ENCODE measurements at regions not wholly inside any gene's neighbourhood (a gene's known extent, or its start where the extent isn't known, plus 50 kb on each side); places are given as distances from the start of the nearest gene placed in this dataset.
A peak's percentile ranks its signal among the peaks of the same experiment; 100 is the strongest.

DNA sequence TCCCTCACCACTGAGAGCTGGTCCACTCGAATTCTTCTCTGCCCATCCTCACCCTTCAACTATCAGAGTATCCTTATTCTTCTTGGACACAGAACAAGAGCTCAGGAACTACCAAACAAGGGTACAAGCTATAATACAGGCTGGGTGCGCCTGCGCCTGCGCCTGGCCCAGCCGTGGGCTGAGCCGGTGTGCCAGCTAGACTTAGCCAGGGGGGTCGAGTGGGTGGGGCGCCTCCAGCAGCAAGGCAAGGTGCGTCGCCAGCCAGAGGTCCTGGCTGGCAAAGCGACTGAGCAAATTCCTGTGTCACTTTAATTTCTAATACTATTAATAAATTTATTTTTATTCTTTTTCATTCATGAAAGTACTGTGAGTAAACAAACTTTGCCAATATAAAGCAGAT is 1072.6 kb upstream of the PIK3C3 start:
- DNase-seq (ENCODE audit: low read depth in 2 of 2): no peak
- no peak overlapping the region for H3K4me3 ChIP-seq (replicated peaks in 1 of 2; ENCODE audit: low read depth in 2 of 2, low read length in 2 of 2)
- TF ChIP-seq, protein P1, sequence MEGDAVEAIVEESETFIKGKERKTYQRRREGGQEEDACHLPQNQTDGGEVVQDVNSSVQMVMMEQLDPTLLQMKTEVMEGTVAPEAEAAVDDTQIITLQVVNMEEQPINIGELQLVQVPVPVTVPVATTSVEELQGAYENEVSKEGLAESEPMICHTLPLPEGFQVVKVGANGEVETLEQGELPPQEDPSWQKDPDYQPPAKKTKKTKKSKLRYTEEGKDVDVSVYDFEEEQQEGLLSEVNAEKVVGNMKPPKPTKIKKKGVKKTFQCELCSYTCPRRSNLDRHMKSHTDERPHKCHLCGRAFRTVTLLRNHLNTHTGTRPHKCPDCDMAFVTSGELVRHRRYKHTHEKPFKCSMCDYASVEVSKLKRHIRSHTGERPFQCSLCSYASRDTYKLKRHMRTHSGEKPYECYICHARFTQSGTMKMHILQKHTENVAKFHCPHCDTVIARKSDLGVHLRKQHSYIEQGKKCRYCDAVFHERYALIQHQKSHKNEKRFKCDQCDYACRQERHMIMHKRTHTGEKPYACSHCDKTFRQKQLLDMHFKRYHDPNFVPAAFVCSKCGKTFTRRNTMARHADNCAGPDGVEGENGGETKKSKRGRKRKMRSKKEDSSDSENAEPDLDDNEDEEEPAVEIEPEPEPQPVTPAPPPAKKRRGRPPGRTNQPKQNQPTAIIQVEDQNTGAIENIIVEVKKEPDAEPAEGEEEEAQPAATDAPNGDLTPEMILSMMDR (IDR thresholded peaks at IDR 0.05; ENCODE audit: low read depth, low read length): no peak

DNA sequence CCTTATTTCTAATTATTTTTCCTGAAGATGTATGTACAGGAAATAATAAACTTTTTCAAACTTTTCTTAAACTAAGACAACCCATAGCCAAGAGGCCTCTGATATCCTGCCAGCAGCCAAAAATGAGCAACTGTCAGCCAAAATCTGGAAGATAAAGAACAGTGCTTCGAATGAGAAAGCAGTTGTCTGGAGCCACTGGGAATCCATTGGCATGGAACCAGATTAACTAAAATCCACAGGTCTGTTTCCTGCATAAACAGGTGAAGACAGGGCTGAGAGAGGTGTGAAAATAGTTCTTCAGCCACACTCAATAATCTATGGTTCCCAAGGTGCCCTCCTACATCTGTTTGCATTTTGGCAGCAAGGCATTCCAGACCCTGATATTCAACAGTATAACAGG is 1076.7 kb upstream of the PIK3C3 start:
- TF ChIP-seq, protein P1 (IDR thresholded peaks at IDR 0.05; ENCODE audit: low read depth, low read length): no peak

DNA sequence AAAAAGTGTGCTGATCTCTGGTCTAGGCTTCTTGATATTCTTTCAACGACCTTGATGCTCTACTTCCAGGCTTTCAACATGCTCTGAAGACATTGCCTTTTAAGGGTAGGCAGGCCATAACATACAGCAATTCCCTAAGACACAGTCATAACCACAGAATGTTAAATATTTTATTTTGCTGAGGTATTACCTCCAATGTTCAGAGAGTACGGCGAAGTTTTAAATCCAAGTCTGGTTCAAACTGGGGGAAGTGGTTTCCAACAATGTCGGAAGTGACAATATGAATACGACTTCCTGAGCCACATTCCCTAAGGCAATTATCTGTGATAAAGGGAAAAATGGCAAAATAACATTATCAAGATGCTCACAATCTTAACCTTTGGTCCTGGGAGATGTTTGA is 1077.9 kb upstream of the PIK3C3 start:
- DNase-seq (ENCODE audit: low read depth in 2 of 2): peak; percentile 86 to 97
- no peak overlapping the region for H3K4me3 ChIP-seq (replicated peaks in 1 of 2; ENCODE audit: low read depth in 2 of 2, low read length in 2 of 2)
- TF ChIP-seq, protein P1 (IDR thresholded peaks at IDR 0.05; ENCODE audit: low read depth, low read length): no peak

More for the DNA sequence above, 1076.7 kb upstream of the PIK3C3 start:
- H3K4me3 ChIP-seq (replicated peaks in 1 of 2; ENCODE audit: low read depth in 2 of 2, low read length in 2 of 2): no peak overlapping the region
- peak in 1 of 2 donors; percentile 36 for DNase-seq (ENCODE audit: low read depth in 2 of 2)

DNA sequence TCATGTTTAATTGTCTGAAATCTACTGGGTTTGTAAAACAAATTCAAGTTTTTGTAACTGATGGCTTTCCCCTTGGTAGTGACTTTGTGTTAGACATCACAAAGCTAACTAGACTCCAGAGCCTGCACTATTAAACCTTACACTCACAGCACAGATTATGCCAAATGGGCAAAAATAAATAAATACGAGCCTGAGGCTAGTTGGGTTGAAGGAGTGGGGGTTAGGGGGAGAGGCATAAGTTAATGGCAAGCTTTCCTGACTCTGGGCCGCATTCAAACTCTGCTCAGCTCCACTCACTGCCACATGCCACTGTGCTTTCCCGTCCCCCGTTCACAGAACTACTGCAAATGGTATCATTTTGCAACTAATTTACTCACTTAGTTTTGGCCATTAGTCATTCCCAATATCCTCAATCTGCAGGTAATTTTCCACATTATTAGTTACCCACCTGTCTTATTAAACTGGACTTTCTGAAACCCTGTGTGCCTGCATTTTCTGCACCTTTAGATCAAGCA is 1079.9 kb upstream of the PIK3C3 start:
- TF ChIP-seq, protein P1 (IDR thresholded peaks at IDR 0.05; ENCODE audit: low read depth, low read length): no peak
- no peak overlapping the region for H3K4me3 ChIP-seq (replicated peaks in 1 of 2; ENCODE audit: low read depth in 2 of 2, low read length in 2 of 2)
- no peak for DNase-seq (ENCODE audit: low read depth in 2 of 2)

DNA sequence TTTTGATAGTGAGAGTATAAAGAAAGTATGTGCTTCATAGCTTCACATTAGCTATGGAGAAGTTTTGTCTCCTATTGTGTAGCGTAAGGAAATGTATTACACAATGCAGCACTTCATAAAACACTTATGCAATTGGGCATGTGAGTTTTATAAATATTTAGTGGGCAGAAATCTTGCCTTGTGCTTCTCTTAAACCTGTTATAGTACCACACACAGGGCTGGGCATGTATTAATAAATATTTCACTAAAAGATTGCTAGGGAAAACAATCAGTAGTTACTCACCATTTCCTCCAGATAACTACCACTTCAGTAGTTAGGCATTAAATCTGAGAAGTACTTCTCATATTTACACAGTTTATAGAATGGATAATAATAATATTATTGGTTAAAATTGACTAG is 1080.8 kb upstream of the PIK3C3 start:
- TF ChIP-seq, protein P1 (IDR thresholded peaks at IDR 0.05; ENCODE audit: low read depth, low read length): no peak
- DNase-seq (ENCODE audit: low read depth in 2 of 2): peak; percentile 77 to 79
- no peak overlapping the region for H3K4me3 ChIP-seq (replicated peaks in 1 of 2; ENCODE audit: low read depth in 2 of 2, low read length in 2 of 2)

DNA sequence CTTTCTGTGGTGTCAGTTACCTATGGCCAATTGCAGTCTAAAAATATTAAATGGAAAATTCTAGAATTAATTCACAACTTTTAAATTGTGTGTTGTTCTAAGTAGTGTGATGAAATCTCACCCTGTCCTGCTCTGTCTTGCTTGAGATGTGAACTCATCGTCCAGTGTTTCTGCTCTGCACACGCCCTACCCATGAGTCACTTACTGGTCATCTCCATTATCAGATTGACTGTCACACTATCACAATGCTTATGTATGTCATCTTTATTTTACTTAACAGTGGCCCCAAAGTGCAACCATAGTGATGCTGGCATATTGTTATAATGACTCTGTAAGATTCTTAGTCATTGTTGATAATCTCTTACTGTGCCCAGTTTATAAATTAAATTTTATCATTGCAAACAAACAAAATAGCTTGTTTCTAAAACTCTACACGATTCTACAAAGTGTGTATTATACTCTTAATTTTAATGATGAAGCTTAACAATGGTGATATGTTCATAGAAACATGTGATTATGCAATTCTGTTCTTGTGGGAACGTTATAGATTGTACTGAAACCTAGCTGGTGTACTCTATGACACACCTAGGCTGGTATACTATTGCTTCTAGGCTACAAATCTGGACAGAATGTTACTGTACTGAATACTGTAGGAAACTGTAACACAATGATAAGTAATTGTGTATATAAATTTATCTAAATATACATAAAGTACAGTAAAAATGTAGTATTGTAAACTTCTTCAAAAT is 1086.8 kb upstream of the PIK3C3 start:
- DNase-seq (ENCODE audit: low read depth in 2 of 2): peak; percentile 89 to 99
- no peak overlapping the region for H3K4me3 ChIP-seq (replicated peaks in 1 of 2; ENCODE audit: low read depth in 2 of 2, low read length in 2 of 2)
- TF ChIP-seq, protein P1 (IDR thresholded peaks at IDR 0.05; ENCODE audit: low read depth, low read length): no peak
